Stomach (tissue), 8 donors: ENCODE measurements at regions not wholly inside any gene's neighbourhood (a gene's known extent, or its start where the extent isn't known, plus 50 kb on each side); places are given as distances from the start of the nearest gene placed in this dataset.
"Not testable (repeated sequence)": the region's sequence is repeated elsewhere in the genome, so short reads cannot be mapped to it uniquely, and the experiment has no call there.

Source experiments
- DNase-seq, 2 donors: peaks; one replicate each; pipeline versions ENCODE4 v3.0.0 to v3.0.0-alpha.2; 2013 to 2019
- H3K27ac ChIP-seq, 5 donors: fragments of 200-600 bp in 4 of 5; sonication (generic) in 4 of 5; one replicate each; pipeline ENCODE4 v1.5.1; 2013 to 2019; ENCODE audit warnings: mild to moderate bottlenecking in 1 of 5, moderate library complexity in 1 of 5
- H3K27me3 ChIP-seq, 3 donors: fragments of 200-600 bp; sonication (generic); one replicate each; pipeline ENCODE4 v1.5.1; 2017 to 2019; ENCODE audit warnings: mixed run types in 1 of 3
- H3K36me3 ChIP-seq, 4 donors: fragments of 200-600 bp; sonication (generic); 1 replicate in 3 of 4; 2 replicates in 1 of 4; pipeline ENCODE4 v1.5.1; 2016 to 2019
- H3K4me1 ChIP-seq, 4 donors: fragments of 200-600 bp; sonication (generic); one replicate each; pipeline ENCODE4 v1.5.1; 2016 to 2019
- H3K4me3 ChIP-seq, 4 donors: fragments of 200-600 bp; sonication (generic) in 3 of 4; one replicate each; pipeline ENCODE4 v1.5.1; 2016 to 2019; ENCODE audit warnings: mild to moderate bottlenecking in 1 of 4
- H3K9me3 ChIP-seq, 4 donors: fragments of 200-600 bp; sonication (generic); one replicate each; pipeline ENCODE4 v1.5.1; 2016 to 2019
- EP300 ChIP-seq: sonication (generic); formaldehyde crosslinking; IDR thresholded peaks from one replicate; pipeline ENCODE4 v1.6.1; 2017; ENCODE audit warnings: antibody characterized with exemption
- POLR2A ChIP-seq, 4 donors: fragments of 450-650 bp; IDR thresholded peaks; one replicate each; pipeline ENCODE4 v1.6.1; 2016; ENCODE audit warnings: antibody characterized with exemption in 4 of 4, control low read depth in 2 of 4, mild to moderate bottlenecking in 1 of 4, moderate library complexity in 1 of 4
- POLR2AphosphoS5 ChIP-seq, 3 donors: sonication (generic); formaldehyde crosslinking; IDR thresholded peaks; one replicate each; pipeline ENCODE4 v1.6.1; 2016; ENCODE audit warnings: antibody characterized with exemption in 3 of 3
- WGBS, 5 donors: extraction: QIAGEN DNeasy Blood & Tissue Kit in 3 of 5; methylation state at CpG; one replicate each; pipeline versions ENCODE4 v1.1.5 to v1.1.7; 2013 to 2018; 5-methylcytosine and 5-hydroxymethylcytosine counted together
- intact Hi-C: fragments of 100-400 bp; cut with DNase I; formaldehyde crosslinking; loops from one replicate; pipeline ENCODE4 v1.15.1; 2023; ENCODE audit warnings: low total_unique reads
- TF ChIP-seq, protein P1 (sequence below), 7 experiments: fragments of 450-650 bp in 4 of 7; fragments of 200-600 bp in 3 of 7; sonication (generic) in 3 of 7; IDR thresholded peaks; one replicate each; pipeline ENCODE4 v1.5.1; 2016 to 2019; ENCODE audit warnings: antibody characterized with exemption in 7 of 7, control low read depth in 2 of 7, mild to moderate bottlenecking in 1 of 7
- donor health status: healthy with polysubstance abuse.
- donor health status: Bipolar disorder and iron deficiency.
- donor health status: healthy.

DNA sequence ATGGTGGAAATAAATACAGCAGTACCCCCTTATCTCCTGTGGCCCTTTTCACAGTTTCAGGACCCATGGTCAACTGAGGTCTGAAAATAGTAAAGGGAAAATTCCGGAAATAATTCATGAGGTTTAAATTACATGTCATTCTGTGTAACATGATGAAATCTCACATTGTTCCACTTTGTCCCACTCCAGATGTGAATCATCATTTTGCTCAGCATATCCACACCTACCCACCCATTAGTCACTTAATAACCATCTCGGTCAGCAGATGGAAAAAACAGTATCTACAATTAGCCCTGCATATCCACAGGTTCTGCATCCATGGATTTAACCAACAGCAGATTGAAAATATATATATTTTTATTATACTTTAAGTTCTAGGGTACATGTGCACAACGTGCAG, 86.9 kb upstream of the GORAB start:
- no peaks in the 10 kb centered on the region for H3K9me3 ChIP-seq

DNA sequence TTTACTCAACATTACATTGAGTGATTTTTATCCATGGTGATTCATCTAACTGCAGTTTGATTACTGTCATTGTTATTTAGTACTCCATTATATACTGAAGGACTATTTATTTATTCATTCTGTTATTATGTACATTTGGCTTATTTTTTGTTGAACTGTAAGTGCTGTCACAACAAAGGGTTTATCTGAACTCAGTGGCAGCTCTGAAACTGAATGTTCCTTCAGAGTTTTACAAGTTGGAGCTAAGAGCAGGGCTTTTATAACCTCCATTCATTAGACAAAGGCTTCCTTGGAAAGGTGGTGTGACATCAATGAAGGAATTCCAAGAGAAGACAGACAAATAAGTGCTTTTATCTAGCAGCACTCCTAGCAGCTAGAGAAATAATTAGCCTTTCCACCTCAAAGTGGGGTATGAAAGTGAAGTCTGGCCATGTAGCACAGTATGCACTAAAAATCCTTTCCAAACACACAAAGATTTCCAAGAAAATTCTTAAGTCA, 83.3 kb upstream of the GORAB start:
- Histone ChIP-seq H3K27me3 (no peaks in the 10 kb centered on the region), H3K27ac (no peak overlapping the region), H3K4me3 (no peak overlapping the region), H3K9me3 (peaks cover 0 to 8% (median 2%) of the 10 kb centered on the region in 4 donors), H3K4me1 (no peaks in the 10 kb centered on the region), H3K36me3 (no peaks in the 10 kb centered on the region)
- DNase-seq, result no peak
- TF ChIP-seq POLR2A (IDR thresholded peaks at IDR 0.05) (no peak), POLR2AphosphoS5 (IDR thresholded peaks at IDR 0.05) (no peak), EP300 (no peak)
- TF ChIP-seq, protein P1, sequence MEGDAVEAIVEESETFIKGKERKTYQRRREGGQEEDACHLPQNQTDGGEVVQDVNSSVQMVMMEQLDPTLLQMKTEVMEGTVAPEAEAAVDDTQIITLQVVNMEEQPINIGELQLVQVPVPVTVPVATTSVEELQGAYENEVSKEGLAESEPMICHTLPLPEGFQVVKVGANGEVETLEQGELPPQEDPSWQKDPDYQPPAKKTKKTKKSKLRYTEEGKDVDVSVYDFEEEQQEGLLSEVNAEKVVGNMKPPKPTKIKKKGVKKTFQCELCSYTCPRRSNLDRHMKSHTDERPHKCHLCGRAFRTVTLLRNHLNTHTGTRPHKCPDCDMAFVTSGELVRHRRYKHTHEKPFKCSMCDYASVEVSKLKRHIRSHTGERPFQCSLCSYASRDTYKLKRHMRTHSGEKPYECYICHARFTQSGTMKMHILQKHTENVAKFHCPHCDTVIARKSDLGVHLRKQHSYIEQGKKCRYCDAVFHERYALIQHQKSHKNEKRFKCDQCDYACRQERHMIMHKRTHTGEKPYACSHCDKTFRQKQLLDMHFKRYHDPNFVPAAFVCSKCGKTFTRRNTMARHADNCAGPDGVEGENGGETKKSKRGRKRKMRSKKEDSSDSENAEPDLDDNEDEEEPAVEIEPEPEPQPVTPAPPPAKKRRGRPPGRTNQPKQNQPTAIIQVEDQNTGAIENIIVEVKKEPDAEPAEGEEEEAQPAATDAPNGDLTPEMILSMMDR (IDR thresholded peaks at IDR 0.05), result no peak
- intact Hi-C loops, result no loop called here

More for the DNA sequence above, 86.9 kb upstream of the GORAB start:
- 48 to 80% (median 57%) methylated on average over 3 of the region's 3 CpGs for WGBS, 5 donors
- TF ChIP-seq EP300, result no peak
- TF ChIP-seq POLR2AphosphoS5 (IDR thresholded peaks at IDR 0.05), result no peak
- no peak for TF ChIP-seq POLR2A (IDR thresholded peaks at IDR 0.05)
- no peak for DNase-seq
- no peak overlapping the region for H3K4me3 ChIP-seq
- intact Hi-C loops, result no loop called here
- H3K27me3 ChIP-seq, result no peaks in the 10 kb centered on the region
- H3K27ac ChIP-seq, result no peak overlapping the region
- no peaks in the 10 kb centered on the region for H3K4me1 ChIP-seq
- no peaks in the 10 kb centered on the region for H3K36me3 ChIP-seq

DNA sequence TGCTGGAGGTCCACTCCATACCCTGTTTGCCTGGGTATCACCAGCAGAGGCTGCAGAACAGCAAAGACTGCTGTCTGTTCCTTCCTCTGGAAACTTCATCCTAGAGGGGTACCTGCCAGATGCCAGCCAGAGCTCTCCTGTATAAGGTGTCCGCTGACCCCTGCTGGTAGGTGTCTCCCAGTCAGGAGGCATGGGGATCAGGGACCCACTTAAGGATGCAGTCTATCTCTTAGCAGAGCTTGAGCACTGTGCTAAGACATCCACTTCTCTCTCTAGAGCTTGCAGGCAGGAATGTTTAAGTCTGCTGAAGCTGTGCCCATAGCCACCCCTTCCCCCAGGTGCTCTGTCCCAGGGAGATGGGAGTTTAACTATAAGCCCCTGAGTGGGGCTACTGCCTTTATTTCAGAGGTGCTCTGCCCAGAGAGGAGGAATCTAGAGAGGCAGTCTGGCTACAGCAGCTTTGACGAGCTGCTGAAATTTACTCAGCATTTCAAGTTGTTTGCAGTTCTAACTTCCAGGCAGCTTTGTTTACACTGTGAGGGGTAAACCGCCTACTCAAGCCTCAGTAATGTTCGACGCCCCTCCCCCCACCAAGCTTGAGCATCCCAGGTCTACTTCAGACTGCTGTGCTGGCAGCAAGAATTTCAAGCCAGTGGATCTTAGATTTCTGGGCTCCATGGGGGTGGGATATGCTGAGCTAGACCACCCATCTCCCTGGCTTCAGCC, 74.5 kb upstream of the GORAB start:
- H3K27me3 ChIP-seq, H3K4me3 ChIP-seq, intact Hi-C loops, H3K4me1 ChIP-seq, H3K27ac ChIP-seq, H3K9me3 ChIP-seq, H3K36me3 ChIP-seq: not testable (repeated sequence)
- WGBS, 5 donors, result 32 to 100% (median 42%) methylated on average over 1 to 5 of the region's 5 CpGs
- peak in 1 of 2 donors; percentile 26 for DNase-seq
- TF ChIP-seq, protein P1 (IDR thresholded peaks at IDR 0.05), result peak in 1 of 7 experiments; percentile 8

DNA sequence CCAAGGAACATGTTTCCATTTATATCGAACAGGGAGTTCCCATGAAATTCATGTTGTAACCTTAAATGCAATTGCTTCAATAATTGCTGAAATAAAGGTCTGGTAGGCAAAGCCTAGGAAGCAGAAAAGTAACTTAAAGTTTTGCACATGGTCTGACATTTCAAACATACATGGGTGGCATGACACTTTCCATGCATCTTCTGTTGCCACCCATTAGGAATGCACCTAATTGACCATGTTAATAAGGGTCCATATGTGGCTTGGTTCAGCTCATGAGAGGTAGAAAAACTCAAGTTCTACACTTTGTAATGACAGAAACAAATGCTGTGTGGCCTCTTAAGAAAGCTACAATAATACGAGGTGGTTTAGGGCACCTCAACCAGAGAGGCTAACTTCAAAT, 72.0 kb upstream of the GORAB start:
- no peak overlapping the region for H3K4me3 ChIP-seq
- DNase-seq, result no peak
- no peaks in the 10 kb centered on the region for H3K4me1 ChIP-seq
- H3K9me3 ChIP-seq, result peaks cover 0 to 6% (median 0%) of the 10 kb centered on the region in 4 donors
- WGBS, 5 donors, result 32 to 38% (median 36%) methylated on average over 2 of the region's 2 CpGs
- TF ChIP-seq EP300 (no peak), POLR2A (IDR thresholded peaks at IDR 0.05) (no peak), POLR2AphosphoS5 (IDR thresholded peaks at IDR 0.05) (no peak)
- TF ChIP-seq, protein P1 (IDR thresholded peaks at IDR 0.05), result no peak
- no peaks in the 10 kb centered on the region for H3K36me3 ChIP-seq
- no peak overlapping the region for H3K27ac ChIP-seq
- H3K27me3 ChIP-seq, result no peaks in the 10 kb centered on the region
- intact Hi-C loops, result no loop called here
